Stimulated activated CD8-positive, alpha-beta memory T cell treated with anti-CD3 and anti-CD28 coated beads, Interleukin-4, amount 100 ng/mL, for 1 hour (primary cell): ENCODE measurements at regions not wholly inside any gene's neighbourhood (a gene's known extent, or its start where the extent isn't known, plus 50 kb on each side); places are given as distances from the start of the nearest gene placed in this dataset.
"Not testable (repeated sequence)": the region's sequence is repeated elsewhere in the genome, so short reads cannot be mapped to it uniquely, and the experiment has no call there.

ENCODE experiments used
- DNase-seq, 2 donors: peaks; one replicate each; pipeline ENCODE4 v3.0.0-alpha.2; 2020; ENCODE audit warnings: low read depth in 2 of 2, low spot score in 1 of 2

- DNase-seq: no peak
These were observed 221.6 kb downstream of the STK31 start for GRCh38 chr7:23931633-23932032.

- no peak for DNase-seq
These were observed 228.2 kb downstream of the STK31 start for GRCh38 chr7:23938215-23938614.

GRCh38 chr7:23938937-23939552, 229.0 kb downstream of the STK31 start:
- DNase-seq: no peak

GRCh38 chr7:23939747-23940146, 229.7 kb downstream of the STK31 start:
- DNase-seq: not testable (repeated sequence)

- no peak for DNase-seq
These were observed 231.5 kb downstream of the STK31 start for GRCh38 chr7:23941551-23941950.

GRCh38 chr7:23942032-23942431, 232.0 kb downstream of the STK31 start:
- DNase-seq: no peak

GRCh38 chr7:23944131-23944530, 234.1 kb downstream of the STK31 start:
- DNase-seq: no peak

- no peak for DNase-seq
These were observed 235.5 kb downstream of the STK31 start for GRCh38 chr7:23945472-23945871.

GRCh38 chr7:23955145-23955544, 245.1 kb downstream of the STK31 start:
- DNase-seq: no peak

GRCh38 chr7:23955600-23956149, 245.7 kb downstream of the STK31 start:
- DNase-seq: no peak

- no peak for DNase-seq
These were observed 247.0 kb downstream of the STK31 start for GRCh38 chr7:23956772-23957576.

GRCh38 chr7:23959821-23960220, 249.8 kb downstream of the STK31 start:
- no peak for DNase-seq

GRCh38 chr7:23960361-23960760, 250.3 kb downstream of the STK31 start:
- DNase-seq: no peak

GRCh38 chr7:23963461-23964165, 253.6 kb downstream of the STK31 start:
- no peak for DNase-seq

- no peak for DNase-seq
These were observed 254.7 kb downstream of the STK31 start for GRCh38 chr7:23964715-23965114.

- no peak for DNase-seq
These were observed 255.3 kb downstream of the STK31 start for GRCh38 chr7:23965296-23965695.

GRCh38 chr7:23966941-23967340, 256.9 kb downstream of the STK31 start:
- DNase-seq: no peak

GRCh38 chr7:23967949-23968599, 258.1 kb downstream of the STK31 start:
- DNase-seq: no peak

- no peak for DNase-seq
These were observed 258.8 kb downstream of the STK31 start for GRCh38 chr7:23968791-23969190.

GRCh38 chr7:23969443-23969842, 259.4 kb downstream of the STK31 start:
- DNase-seq: no peak

- no peak for DNase-seq
These were observed 260.2 kb downstream of the STK31 start for GRCh38 chr7:23970193-23970592.
